A549 (cell line): ENCODE measurements at regions not wholly inside any gene's neighbourhood (a gene's known extent, or its start where the extent isn't known, plus 50 kb on each side); places are given as distances from the start of the nearest gene placed in this dataset.

ENCODE experiments used
- ATAC-seq, 2 experiments: fragments of 200-7000 bp in 1 of 2; fragments of >200 bp in 1 of 2; cut with Nextera tagmentation in 1 of 2; cut with Tn5 transposase in 1 of 2; 3 replicates each; pipeline versions ENCODE4 v1.8.0 to v1.9.1; 2018 to 2020; ENCODE audit warnings: mild to moderate bottlenecking in 1 of 2, moderate library complexity in 1 of 2
- CTCF ChIA-PET: fragments of 300-600 bp; sonication (Branson Sonifier 250); formaldehyde crosslinking; extraction: SDS; loops from one replicate; lab custom pipeline; 2021; ENCODE audit warnings: antibody characterized with exemption, inconsistent platforms; lab: Yijun Ruan, JAX
- POLR2A ChIA-PET: fragments of 350-600 bp; formaldehyde crosslinking; extraction: SDS; loops from one replicate; lab custom pipeline; 2021; ENCODE audit warnings: antibody characterized with exemption, inconsistent platforms; lab: Yijun Ruan, JAX
- DNase-seq, 2 experiments: peaks; one replicate each; pipeline versions ENCODE4 v3.0.0 to v3.0.0-alpha.2; 2011 to 2016; ENCODE audit warnings: low read depth in 1 of 2, low spot score in 1 of 2
- FAIRE-seq: peaks from 2 replicates; lab custom pipeline; 2011; peaks lifted over from hg19 to GRCh38; lab: Jason Lieb, UNC
- H3K27ac ChIP-seq, 2 experiments: fragments of >200 bp; sonication (Bioruptor Twin); formaldehyde crosslinking; 3 replicates each; pipeline ENCODE4 v1.5.1; 2016 to 2017
- H3K4me1 ChIP-seq: fragments of >200 bp; sonication (Bioruptor Twin); formaldehyde crosslinking; 3 replicates; pipeline ENCODE4 v1.6.1; 2016
- H3K4me2 ChIP-seq: fragments of >200 bp; sonication (Bioruptor Twin); formaldehyde crosslinking; 3 replicates; pipeline ENCODE4 v1.6.1; 2016
- H3K4me3 ChIP-seq: fragments of >200 bp; sonication (Bioruptor Twin); formaldehyde crosslinking; 3 replicates; pipeline ENCODE4 v1.5.1; 2016
- H3K9me3 ChIP-seq: fragments of >200 bp; sonication (Bioruptor Twin); formaldehyde crosslinking; 3 replicates; pipeline ENCODE4 v1.6.1; 2016
- CEBPB ChIP-seq, 2 experiments: fragments of >200 bp in 1 of 2; sonication (Bioruptor Twin) in 1 of 2; formaldehyde crosslinking in 1 of 2; IDR thresholded peaks; 2 replicates each; pipeline ENCODE4 v1.6.1; 2012 to 2016
- CTCF ChIP-seq: fragments of >200 bp; sonication (Bioruptor Twin); formaldehyde crosslinking; IDR thresholded peaks from 3 replicates; pipeline ENCODE4 v1.5.1; 2016
- E2F6 ChIP-seq: IDR thresholded peaks from 2 replicates; pipeline ENCODE4 v1.6.1; 2012; ENCODE audit warnings: low read depth, borderline replicate concordance
- EHMT2 ChIP-seq: fragments of 200-600 bp; sonication (generic); IDR thresholded peaks from 2 replicates; pipeline ENCODE4 v1.6.1; 2016; ENCODE audit warnings: antibody characterized with exemption, low read depth, mild to moderate bottlenecking, moderate library complexity
- ESRRA ChIP-seq: fragments of 150-350 bp; IDR thresholded peaks from 2 replicates; pipeline ENCODE4 v1.6.1; 2014; ENCODE audit warnings: mild to moderate bottlenecking, low read length, borderline replicate concordance
- FOSB ChIP-seq: fragments of 250-450 bp; sonication (Bioruptor Pico); IDR thresholded peaks from 2 replicates; pipeline ENCODE4 v1.5.0; 2020; ENCODE audit warnings: mild to moderate bottlenecking, moderate library complexity
- FOXS1 ChIP-seq: fragments of 250-450 bp; sonication (Bioruptor Pico); IDR thresholded peaks from 2 replicates; pipeline ENCODE4 v1.5.0; 2020; ENCODE audit warnings: mild to moderate bottlenecking, moderate library complexity
- GATA3 ChIP-seq: IDR thresholded peaks from 2 replicates; pipeline ENCODE4 v1.6.1; 2012; ENCODE audit warnings: borderline replicate concordance
- HOXA7 ChIP-seq: fragments of 250-450 bp; sonication (Bioruptor Pico); IDR thresholded peaks from 2 replicates; pipeline ENCODE4 v1.5.0; 2020; ENCODE audit warnings: mild to moderate bottlenecking, moderate library complexity
- HOXB13 ChIP-seq: fragments of 250-450 bp; sonication (Bioruptor Pico); IDR thresholded peaks from 2 replicates; pipeline ENCODE4 v1.5.0; 2020; ENCODE audit warnings: low read depth, mild to moderate bottlenecking, moderate library complexity
- HOXB5 ChIP-seq: fragments of 250-450 bp; sonication (Bioruptor Pico); IDR thresholded peaks from 2 replicates; pipeline ENCODE4 v1.5.0; 2020; ENCODE audit warnings: mild to moderate bottlenecking, moderate library complexity
- JUN ChIP-seq, 2 experiments: fragments of >200 bp; sonication (Bioruptor Twin); formaldehyde crosslinking; IDR thresholded peaks; 2 replicates in 1 of 2; 3 replicates in 1 of 2; pipeline ENCODE4 v1.6.1; 2016 to 2017
- KDM5A ChIP-seq: fragments of 200-600 bp; sonication (generic); IDR thresholded peaks from 2 replicates; pipeline ENCODE4 v1.6.1; 2016; ENCODE audit warnings: antibody characterized with exemption, mild to moderate bottlenecking
- MAFK ChIP-seq: fragments of 450-650 bp; IDR thresholded peaks from 2 replicates; pipeline ENCODE4 v1.6.1; 2014; ENCODE audit not compliant: partially characterized antibody
- NPAS2 ChIP-seq: fragments of 250-450 bp; sonication (Bioruptor Pico); IDR thresholded peaks from 2 replicates; pipeline ENCODE4 v1.8.0; 2022; ENCODE audit warnings: mild to moderate bottlenecking, moderate library complexity, borderline replicate concordance
- PBX3 ChIP-seq: IDR thresholded peaks from 2 replicates; pipeline ENCODE4 v1.6.1; 2012
- POLR2AphosphoS2 ChIP-seq: conservative IDR thresholded peaks from 2 replicates; pipeline ENCODE4 v1.6.1; 2012; ENCODE audit warnings: low read length, improper control_type of control experiment, inconsistent platforms
- RAD21 ChIP-seq, 2 experiments: fragments of >200 bp in 1 of 2; sonication (Bioruptor Twin) in 1 of 2; formaldehyde crosslinking in 1 of 2; IDR thresholded peaks in 1 of 2; conservative IDR thresholded peaks in 1 of 2; 2 replicates in 1 of 2; 3 replicates in 1 of 2; pipeline ENCODE4 v1.6.1; 2012 to 2018; ENCODE audit warnings: inconsistent platforms in 1 of 2
- RCOR1 ChIP-seq: fragments of 150-350 bp; IDR thresholded peaks from 2 replicates; pipeline ENCODE4 v1.6.1; 2014; ENCODE audit warnings: antibody characterized with exemption, low read length, low read depth
- RFX5 ChIP-seq: fragments of 450-650 bp; IDR thresholded peaks from 2 replicates; pipeline ENCODE4 v1.7.1; 2014; ENCODE audit warnings: antibody characterized with exemption, mild to moderate bottlenecking, moderate library complexity
- RNF2 ChIP-seq: fragments of 200-600 bp; sonication (generic); IDR thresholded peaks from 2 replicates; pipeline ENCODE4 v1.6.1; 2016; ENCODE audit warnings: low read depth, mild to moderate bottlenecking, antibody characterized with exemption, moderate library complexity, borderline replicate concordance
- SREBF2 ChIP-seq: fragments of 450-650 bp; IDR thresholded peaks from 2 replicates; pipeline ENCODE4 v1.6.1; 2014; ENCODE audit warnings: mild to moderate bottlenecking, moderate library complexity
- USF2 ChIP-seq: fragments of 450-650 bp; IDR thresholded peaks from 2 replicates; pipeline ENCODE4 v1.6.1; 2014; ENCODE audit warnings: antibody characterized with exemption
- WGBS: methylation state at CpG from one replicate; pipeline ENCODE4 v1.1.6; 2017; ENCODE audit errors: missing lambda C conversion rate; 5-methylcytosine and 5-hydroxymethylcytosine counted together

GRCh38 chr5:37971483-37972024, 131.7 kb upstream of the GDNF start:
- ChIA-PET POLR2A (no interaction called here), CTCF (no interaction called here)
- ATAC-seq (no peak), DNase-seq (no peak), FAIRE-seq (no peak)
- Histone ChIP-seq H3K4me2 (no peak overlapping the region), H3K9me3 (no peaks in the 10 kb centered on the region)
- no peak for TF ChIP-seq POLR2AphosphoS2
- TF ChIP-seq NPAS2, result no peak
- no peak for TF ChIP-seq CTCF
- no peak for TF ChIP-seq KDM5A
- no peak for TF ChIP-seq RFX5
- no peak for TF ChIP-seq USF2
- TF ChIP-seq HOXA7 (CRISPR knock-in tag), result no peak
- TF ChIP-seq ESRRA, result no peak
- no peak for TF ChIP-seq RAD21 (conservative IDR thresholded peaks at IDR 0.05 in 1 of 2, IDR thresholded peaks at IDR 0.05 in 1 of 2)
- TF ChIP-seq SREBF2, result no peak
- TF ChIP-seq HOXB13 (CRISPR knock-in tag), result no peak
- no peak for TF ChIP-seq MAFK
- TF ChIP-seq E2F6, result no peak
- TF ChIP-seq, all 56 proteins: peak for 0
- WGBS, result 0% methylated on average over 1 of the region's 1 CpG
- Histone ChIP-seq H3K4me1 (no peaks in the 10 kb centered on the region), H3K4me3 (no peak overlapping the region), H3K27ac (no peak overlapping the region)

GRCh38 chr5:37966871-37967270, 127.0 kb upstream of the GDNF start:
- no peak for ATAC-seq
- 0% methylated on average over 1 of the region's 1 CpG for WGBS
- Histone ChIP-seq H3K4me2 (no peak overlapping the region), H3K27ac (no peak overlapping the region), H3K4me3 (no peak overlapping the region), H3K9me3 (no peaks in the 10 kb centered on the region), H3K4me1 (no peaks in the 10 kb centered on the region)
- DNase-seq, result no peak
- ChIA-PET CTCF (interaction anchor here (0.9 kb wide), 1 partner anchor 11 kb away, joined by 3 read pairs; no protein-coding TSS in a partner anchor), POLR2A (no interaction called here)
- no peak for FAIRE-seq
- no peak for TF ChIP-seq HOXB5 (CRISPR knock-in tag)
- TF ChIP-seq EHMT2, result no peak
- TF ChIP-seq RCOR1, result no peak
- no peak for TF ChIP-seq PBX3
- no peak for TF ChIP-seq FOSB
- TF ChIP-seq CEBPB (IDR thresholded peaks at IDR 0.05), result no peak
- TF ChIP-seq GATA3, result no peak
- no peak for TF ChIP-seq KDM5A
- no peak for TF ChIP-seq RNF2
- TF ChIP-seq FOXS1, result no peak
- TF ChIP-seq MAFK, result no peak
- TF ChIP-seq JUN (IDR thresholded peaks at IDR 0.05), result no peak
- TF ChIP-seq POLR2AphosphoS2, result no peak
- TF ChIP-seq HOXA7 (CRISPR knock-in tag), result no peak
- TF ChIP-seq USF2, result no peak
